Fibroblast of mammary gland (primary cell): ENCODE measurements at regions not wholly inside any gene's neighbourhood (a gene's known extent, or its start where the extent isn't known, plus 50 kb on each side); places are given as distances from the start of the nearest gene placed in this dataset.
A peak's percentile ranks its signal among the peaks of the same experiment; 100 is the strongest.

Experiments
- DNase-seq: peaks from one replicate; pipeline ENCODE4 v3.0.0-alpha.2; 2010; ENCODE audit warnings: low read depth
- H3K4me3 ChIP-seq: 2 replicates; pipeline ENCODE4 v1.5.1; 2011; ENCODE audit warnings: low read depth, mild to moderate bottlenecking, low read length, moderate library complexity; ENCODE audit not compliant: control insufficient read depth
- TF ChIP-seq, protein P1 (sequence below): conservative IDR thresholded peaks from 2 replicates; pipeline ENCODE4 v1.5.1; 2011; ENCODE audit warnings: low read depth, low read length, inconsistent platforms; ENCODE audit not compliant: control insufficient read depth, insufficient read depth

DNA sequence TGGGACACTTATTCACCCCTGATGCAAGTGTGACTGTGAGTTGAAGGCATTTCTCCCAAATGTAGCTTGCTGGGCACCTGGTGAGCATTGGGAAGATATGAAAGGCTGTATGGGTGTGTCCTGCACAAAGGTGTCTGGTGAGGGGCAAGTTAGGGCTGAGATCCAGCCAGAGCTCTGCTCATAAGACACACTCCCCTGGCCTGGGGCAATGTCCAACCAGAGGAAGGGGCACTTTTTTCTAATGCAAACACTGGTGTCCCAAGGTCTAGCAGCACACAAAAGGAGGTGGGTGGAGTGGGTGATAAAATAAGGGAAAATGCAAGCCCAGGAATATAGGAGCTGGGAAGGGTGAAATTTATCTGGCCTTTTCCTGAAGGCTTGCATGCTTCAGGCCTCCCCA lies 57.0 kb upstream of the TRABD2B start:
- no peak overlapping the region for H3K4me3 ChIP-seq
- DNase-seq = no peak
- TF ChIP-seq, protein P1, sequence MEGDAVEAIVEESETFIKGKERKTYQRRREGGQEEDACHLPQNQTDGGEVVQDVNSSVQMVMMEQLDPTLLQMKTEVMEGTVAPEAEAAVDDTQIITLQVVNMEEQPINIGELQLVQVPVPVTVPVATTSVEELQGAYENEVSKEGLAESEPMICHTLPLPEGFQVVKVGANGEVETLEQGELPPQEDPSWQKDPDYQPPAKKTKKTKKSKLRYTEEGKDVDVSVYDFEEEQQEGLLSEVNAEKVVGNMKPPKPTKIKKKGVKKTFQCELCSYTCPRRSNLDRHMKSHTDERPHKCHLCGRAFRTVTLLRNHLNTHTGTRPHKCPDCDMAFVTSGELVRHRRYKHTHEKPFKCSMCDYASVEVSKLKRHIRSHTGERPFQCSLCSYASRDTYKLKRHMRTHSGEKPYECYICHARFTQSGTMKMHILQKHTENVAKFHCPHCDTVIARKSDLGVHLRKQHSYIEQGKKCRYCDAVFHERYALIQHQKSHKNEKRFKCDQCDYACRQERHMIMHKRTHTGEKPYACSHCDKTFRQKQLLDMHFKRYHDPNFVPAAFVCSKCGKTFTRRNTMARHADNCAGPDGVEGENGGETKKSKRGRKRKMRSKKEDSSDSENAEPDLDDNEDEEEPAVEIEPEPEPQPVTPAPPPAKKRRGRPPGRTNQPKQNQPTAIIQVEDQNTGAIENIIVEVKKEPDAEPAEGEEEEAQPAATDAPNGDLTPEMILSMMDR = no peak

DNA sequence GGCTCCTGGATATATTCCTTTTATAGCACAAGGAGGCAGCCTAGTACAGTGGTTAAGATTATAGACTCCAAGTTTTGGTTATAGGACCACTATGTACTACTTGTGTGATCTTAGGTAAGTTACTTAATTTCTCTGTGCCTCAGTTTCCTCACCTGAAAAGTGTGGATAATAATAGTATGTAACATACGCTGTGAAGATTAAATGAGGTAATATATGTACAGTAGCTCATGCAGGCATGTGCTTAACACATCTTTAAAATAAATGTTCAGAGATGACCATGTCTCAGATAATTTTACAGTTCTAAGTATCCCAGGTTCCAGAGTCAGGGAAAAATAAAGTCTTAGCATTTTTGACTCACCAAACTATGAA lies 55.7 kb upstream of the TRABD2B start:
- H3K4me3 ChIP-seq = no peak overlapping the region
- TF ChIP-seq, protein P1 = no peak
- DNase-seq = no peak

DNA sequence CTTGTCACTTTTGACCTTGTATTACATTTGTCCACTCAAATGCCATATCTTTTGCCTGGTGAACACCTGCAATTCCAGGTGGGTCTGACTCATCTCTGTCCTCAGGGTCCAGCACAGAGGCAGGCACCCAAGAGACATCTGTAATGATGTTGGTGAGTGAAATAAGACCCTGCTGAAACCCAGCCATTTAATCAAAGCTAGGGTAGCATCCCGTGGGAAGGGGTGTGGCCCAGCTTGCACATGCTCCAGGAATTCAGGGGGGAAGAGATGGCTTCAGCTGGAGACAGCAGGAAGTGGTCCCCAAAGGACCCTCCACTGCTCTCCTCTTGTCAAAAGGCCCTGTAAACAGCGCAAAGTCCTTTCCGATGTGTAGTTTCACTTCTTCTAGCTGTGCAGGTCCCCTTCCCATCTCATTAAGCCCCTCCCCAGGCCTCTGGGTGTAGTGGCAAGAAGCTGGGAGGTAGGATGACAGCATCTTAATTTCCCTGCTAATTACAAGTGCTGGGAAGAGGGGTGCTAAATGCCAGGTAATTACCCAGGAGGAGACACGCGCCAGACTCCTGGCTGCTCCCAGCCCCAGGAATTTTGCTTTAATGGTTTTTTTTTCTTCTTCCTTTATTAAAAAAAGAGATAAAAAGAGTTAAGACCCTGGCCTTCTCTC lies 54.4 kb upstream of the TRABD2B start:
- TF ChIP-seq, protein P1 = no peak
- no peak overlapping the region for H3K4me3 ChIP-seq
- peak; percentile 28 for DNase-seq

DNA sequence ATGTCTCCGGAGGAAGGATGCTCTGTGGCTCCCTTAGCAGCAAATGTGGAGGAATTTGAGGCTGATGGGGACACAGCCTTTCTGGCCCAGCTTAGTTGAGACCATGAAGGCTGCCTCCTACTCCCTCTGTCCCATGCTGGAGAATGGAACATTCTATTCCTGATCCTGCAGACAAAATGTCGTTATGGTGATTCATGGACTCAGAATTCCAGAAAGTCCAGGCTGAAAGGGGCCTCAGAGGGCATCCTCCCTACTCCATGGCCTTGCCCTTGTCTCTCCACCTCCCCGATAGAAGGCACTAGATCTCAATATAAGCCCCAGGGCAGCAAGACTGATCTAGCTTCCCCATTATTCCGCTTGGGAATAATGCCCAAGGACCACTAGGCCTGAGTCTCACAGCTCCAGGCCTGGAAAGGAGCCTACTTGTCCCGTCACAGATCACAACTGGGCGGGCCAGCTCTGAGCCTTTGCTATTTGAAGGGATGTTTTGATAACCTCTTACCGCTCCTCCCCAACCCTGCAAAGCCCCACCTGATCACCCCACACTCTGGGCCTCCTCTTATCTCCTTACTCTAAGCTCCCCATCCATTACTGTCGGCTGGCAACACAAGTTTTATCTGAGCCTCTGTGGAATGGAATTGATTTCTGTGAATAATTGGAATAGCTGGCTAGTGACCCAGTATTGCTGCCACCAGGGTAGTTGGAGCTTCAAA lies 52.8 kb upstream of the TRABD2B start:
- TF ChIP-seq, protein P1 = no peak
- H3K4me3 ChIP-seq = no peak overlapping the region
- no peak for DNase-seq

DNA sequence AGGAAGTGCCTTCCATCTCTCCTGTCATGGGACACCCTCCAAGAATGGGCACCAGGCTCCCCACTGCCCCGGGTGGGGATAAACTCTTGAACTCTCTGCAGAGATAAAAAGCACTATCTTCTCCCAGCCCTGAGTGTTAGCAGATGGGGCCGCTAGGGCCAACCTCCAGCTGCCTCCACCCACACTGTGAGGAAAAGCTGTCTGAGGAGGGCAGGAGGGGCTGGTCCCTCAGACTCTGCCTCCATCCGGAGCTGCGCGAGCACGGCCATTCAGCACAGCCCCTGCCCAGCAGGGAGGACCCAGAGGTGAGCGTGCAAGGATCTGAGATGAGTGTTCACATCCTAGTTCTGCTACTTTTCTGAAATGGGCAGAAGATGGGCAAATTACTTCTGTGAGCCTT lies 51.8 kb upstream of the TRABD2B start:
- TF ChIP-seq, protein P1 = no peak
- H3K4me3 ChIP-seq = no peak overlapping the region
- DNase-seq = no peak

DNA sequence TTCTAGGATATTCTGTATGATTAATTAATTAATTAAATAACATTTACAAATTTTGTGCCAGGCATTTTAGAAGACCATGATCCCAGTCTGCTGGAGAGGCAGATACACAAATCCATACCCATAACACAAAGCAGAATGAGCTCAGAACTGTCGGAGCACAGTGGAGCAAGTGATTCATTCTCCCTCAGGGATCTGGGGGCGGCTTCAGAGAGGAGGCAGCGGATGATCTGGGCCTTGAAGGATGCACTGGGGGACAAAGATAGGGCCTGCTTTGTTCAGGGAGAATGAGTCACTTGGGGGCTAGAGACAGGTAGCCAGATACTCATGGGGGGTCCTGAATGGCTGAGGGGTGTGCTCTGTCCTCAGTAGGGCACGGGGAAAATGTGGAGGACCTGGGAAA lies 50.9 kb upstream of the TRABD2B start:
- DNase-seq = peak; percentile 89
- TF ChIP-seq, protein P1 = no peak
- H3K4me3 ChIP-seq = no peak overlapping the region
